Subcutaneous abdominal adipose tissue (tissue), 5 donors: ENCODE measurements at regions not wholly inside any gene's neighbourhood (a gene's known extent, or its start where the extent isn't known, plus 50 kb on each side); places are given as distances from the start of the nearest gene placed in this dataset.

Experiments used
- H3K27ac ChIP-seq: one replicate; pipeline ENCODE4 v1.7.0; 2013; ENCODE audit warnings: low read depth, mild to moderate bottlenecking, inconsistent platforms, low read length, moderate library complexity
- H3K27me3 ChIP-seq, 5 donors: one replicate each; pipeline ENCODE4 v1.7.0; 2013; ENCODE audit warnings: low read length in 5 of 5, inconsistent platforms in 1 of 5; ENCODE audit not compliant: control insufficient read depth in 5 of 5, insufficient read depth in 4 of 5
- H3K36me3 ChIP-seq, 5 donors: one replicate each; pipeline ENCODE4 v1.7.0; 2013; ENCODE audit warnings: low read length in 5 of 5; ENCODE audit not compliant: control insufficient read depth in 5 of 5, insufficient read depth in 5 of 5
- H3K4me1 ChIP-seq, 5 donors: one replicate each; pipeline ENCODE4 v1.7.0; 2013; ENCODE audit warnings: low read length in 5 of 5, mild to moderate bottlenecking in 3 of 5, moderate library complexity in 1 of 5; ENCODE audit not compliant: control insufficient read depth in 5 of 5, insufficient read depth in 5 of 5
- H3K4me3 ChIP-seq, 5 donors: one replicate each; pipeline ENCODE4 v1.7.0; 2013; ENCODE audit warnings: low read length in 5 of 5, low read depth in 1 of 5
- H3K9ac ChIP-seq, 5 donors: one replicate each; pipeline ENCODE4 v1.7.0; 2013; ENCODE audit warnings: low read length in 5 of 5, mild to moderate bottlenecking in 4 of 5, moderate library complexity in 3 of 5
- H3K9me3 ChIP-seq, 5 donors: one replicate each; pipeline ENCODE4 v1.7.0; 2013; ENCODE audit warnings: low read length in 5 of 5; ENCODE audit not compliant: control insufficient read depth in 5 of 5
- donor health status: healthy.
- donor health status: healthy.
- donor health status: healthy.
- donor health status: healthy.
- donor health status: healthy.

DNA sequence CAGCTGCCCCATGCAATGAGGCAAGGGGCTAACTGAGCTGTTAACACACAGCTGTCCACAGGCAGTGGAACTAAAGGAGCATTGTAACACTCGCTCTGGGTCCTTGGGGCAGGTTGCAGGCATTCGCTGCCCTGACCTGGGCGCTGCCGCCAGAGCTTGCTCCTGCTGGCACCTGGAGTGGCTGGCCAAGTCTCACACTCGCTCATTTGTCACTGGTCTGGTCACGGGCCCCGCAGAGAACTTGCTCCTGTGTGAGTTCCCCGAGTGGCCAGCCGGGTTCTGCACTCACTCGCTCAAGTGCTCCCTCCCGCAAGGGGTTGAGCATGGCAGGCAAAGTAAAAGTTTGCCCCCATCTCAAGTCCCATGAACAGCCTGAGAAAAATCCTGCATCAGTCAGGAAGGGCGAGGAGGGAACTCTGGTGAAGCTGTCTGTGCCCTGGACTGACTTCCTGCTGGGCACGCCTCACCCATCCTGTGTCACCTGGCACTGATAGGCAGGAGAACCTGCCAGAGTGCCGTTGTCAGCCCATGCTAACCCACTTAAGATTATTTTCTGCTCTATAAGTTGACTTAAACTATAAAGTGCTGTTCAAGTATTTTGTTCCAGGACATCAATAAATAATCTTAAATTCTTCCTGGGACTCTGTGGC, 934.8 kb upstream of the GYPC start:
- H3K9ac ChIP-seq: no peak overlapping the region
- H3K27me3 ChIP-seq: no peaks in the 10 kb centered on the region
- H3K36me3 ChIP-seq: no peaks in the 10 kb centered on the region
- no peaks in the 10 kb centered on the region for H3K9me3 ChIP-seq
- no peak overlapping the region for H3K27ac ChIP-seq
- H3K4me1 ChIP-seq: peaks cover 0 to 8% (median 0%) of the 10 kb centered on the region in 5 donors
- H3K4me3 ChIP-seq: no peak overlapping the region

DNA sequence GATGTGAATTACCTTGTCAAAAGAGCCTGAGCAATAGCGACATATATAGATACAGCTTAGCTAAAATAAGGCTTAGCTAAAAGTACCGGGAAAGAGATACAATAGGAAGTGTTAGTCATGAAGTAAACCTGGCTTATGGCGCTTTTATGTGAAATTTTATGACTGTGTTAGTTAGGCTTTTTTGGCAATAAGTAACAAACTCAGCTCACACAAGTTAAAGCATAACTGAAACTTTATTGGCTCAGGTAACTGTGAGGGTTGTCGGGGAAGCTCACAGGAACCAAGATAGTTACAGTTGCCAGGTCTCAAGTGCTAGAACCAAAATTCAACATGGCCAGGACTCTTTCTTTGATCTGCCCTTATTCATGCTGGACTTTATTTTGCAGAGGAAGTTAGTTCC, 925.0 kb upstream of the GYPC start:
- Histone ChIP-seq H3K27me3 (no peaks in the 10 kb centered on the region), H3K9me3 (peaks cover 0 to 11% (median 0%) of the 10 kb centered on the region in 5 donors), H3K36me3 (no peaks in the 10 kb centered on the region), H3K4me1 (no peaks in the 10 kb centered on the region), H3K9ac (no peak overlapping the region), H3K27ac (no peak overlapping the region), H3K4me3 (no peak overlapping the region)

DNA sequence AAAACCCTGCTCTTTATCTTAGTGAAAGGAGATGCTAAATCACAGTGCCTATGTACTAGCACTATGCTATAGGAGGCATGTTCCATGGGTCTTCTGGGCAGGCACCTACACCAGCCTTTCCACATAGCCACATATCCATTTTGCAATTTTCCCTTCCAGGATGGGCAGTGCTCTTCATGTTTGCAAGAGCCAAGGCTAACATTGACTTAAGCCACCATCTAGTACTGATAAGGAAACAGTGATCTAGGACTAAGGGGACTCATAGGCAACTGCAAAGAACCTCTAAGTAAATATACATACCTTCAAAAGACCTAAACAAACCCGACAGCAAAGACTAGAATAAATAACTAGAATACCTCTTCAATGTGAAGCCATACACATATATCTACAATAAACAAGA, 919.7 kb upstream of the GYPC start:
- H3K9ac ChIP-seq: no peak overlapping the region
- H3K27ac ChIP-seq: no peak overlapping the region
- H3K4me1 ChIP-seq: no peaks in the 10 kb centered on the region
- peaks cover 0 to 9% (median 7%) of the 10 kb centered on the region in 5 donors for H3K9me3 ChIP-seq
- H3K4me3 ChIP-seq: no peak overlapping the region
- H3K36me3 ChIP-seq: no peaks in the 10 kb centered on the region
- H3K27me3 ChIP-seq: no peaks in the 10 kb centered on the region

GRCh38 chr2:125745514-125745913, 910.4 kb upstream of the GYPC start:
- Histone ChIP-seq H3K27me3 (no peaks in the 10 kb centered on the region), H3K9me3 (no peaks in the 10 kb centered on the region), H3K27ac (no peak overlapping the region), H3K4me3 (no peak overlapping the region), H3K36me3 (no peaks in the 10 kb centered on the region), H3K4me1 (peaks cover 0 to 4% (median 0%) of the 10 kb centered on the region in 5 donors), H3K9ac (no peak overlapping the region)

DNA sequence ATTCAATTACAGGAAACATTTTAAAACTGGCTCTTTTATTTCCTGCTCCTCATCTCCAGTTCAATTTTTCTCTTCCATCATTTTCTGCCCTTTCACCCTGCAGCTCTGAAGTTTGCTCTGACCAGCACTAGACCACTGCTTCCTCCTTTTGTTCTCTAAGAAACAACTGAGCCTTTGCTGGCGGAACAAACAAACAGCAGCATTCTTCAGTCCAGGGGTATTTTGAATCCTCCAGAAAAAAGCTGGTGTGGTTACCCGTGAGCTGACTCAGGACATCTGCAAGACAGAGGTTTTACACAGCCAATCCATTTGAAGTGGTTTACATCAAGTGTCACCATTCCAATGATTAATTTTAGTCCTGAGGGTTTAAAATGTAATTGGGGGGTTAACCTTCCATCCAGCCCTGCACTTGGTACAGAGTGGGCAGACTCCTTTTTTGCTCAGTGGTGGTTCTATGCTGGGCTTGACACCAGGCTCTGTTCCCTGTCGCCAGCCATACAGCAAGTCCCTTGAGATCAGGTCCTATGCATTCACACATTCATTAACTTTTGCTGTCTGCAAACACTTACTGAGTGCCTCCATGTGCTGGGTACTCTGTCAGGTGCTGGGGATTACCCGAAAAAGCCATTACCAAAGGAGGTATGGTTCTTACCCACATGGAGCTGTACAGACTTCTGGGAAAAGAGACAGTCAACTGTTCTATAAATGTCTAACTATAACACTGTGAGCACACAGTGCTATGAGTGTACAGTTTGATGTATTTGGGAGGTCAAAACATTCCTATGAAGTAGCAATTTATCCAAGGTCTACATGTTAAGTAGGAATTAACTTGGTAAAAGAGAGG, 909.4 kb upstream of the GYPC start:
- Histone ChIP-seq H3K4me3 (no peak overlapping the region), H3K9me3 (no peaks in the 10 kb centered on the region), H3K36me3 (no peaks in the 10 kb centered on the region), H3K4me1 (peaks cover 0 to 8% (median 4%) of the 10 kb centered on the region in 5 donors), H3K9ac (no peak overlapping the region), H3K27me3 (no peaks in the 10 kb centered on the region), H3K27ac (no peak overlapping the region)

- Histone ChIP-seq H3K27me3 (no peaks in the 10 kb centered on the region), H3K36me3 (no peaks in the 10 kb centered on the region), H3K4me3 (no peak overlapping the region), H3K9ac (no peak overlapping the region), H3K9me3 (no peaks in the 10 kb centered on the region), H3K27ac (no peak overlapping the region), H3K4me1 (peaks cover 0 to 8% (median 4%) of the 10 kb centered on the region in 5 donors)
Measured at GRCh38 chr2:125747165-125747425, 908.9 kb upstream of the GYPC start.

DNA sequence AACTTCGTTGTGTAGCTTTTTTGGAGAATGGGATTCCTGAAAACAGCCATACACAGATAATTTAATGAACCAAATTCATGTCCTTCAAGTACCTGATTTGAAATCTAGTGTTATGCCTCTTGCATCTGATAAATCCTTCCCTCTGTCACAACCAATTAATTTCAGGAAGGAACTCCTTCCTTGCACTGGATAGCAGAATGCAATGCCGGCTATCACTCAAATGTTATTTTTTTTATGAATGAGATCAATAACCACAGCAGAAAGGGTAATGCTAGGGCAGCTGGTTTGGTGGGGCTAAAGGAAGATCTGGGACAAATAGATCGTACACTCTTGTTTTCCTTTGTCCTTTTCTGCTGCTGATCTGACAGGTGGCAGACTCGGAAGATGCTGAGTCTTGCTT, 899.5 kb upstream of the GYPC start:
- no peak overlapping the region for H3K9ac ChIP-seq
- H3K4me1 ChIP-seq: no peaks in the 10 kb centered on the region
- no peaks in the 10 kb centered on the region for H3K27me3 ChIP-seq
- no peak overlapping the region for H3K27ac ChIP-seq
- no peaks in the 10 kb centered on the region for H3K36me3 ChIP-seq
- H3K9me3 ChIP-seq: no peaks in the 10 kb centered on the region
- no peak overlapping the region for H3K4me3 ChIP-seq

DNA sequence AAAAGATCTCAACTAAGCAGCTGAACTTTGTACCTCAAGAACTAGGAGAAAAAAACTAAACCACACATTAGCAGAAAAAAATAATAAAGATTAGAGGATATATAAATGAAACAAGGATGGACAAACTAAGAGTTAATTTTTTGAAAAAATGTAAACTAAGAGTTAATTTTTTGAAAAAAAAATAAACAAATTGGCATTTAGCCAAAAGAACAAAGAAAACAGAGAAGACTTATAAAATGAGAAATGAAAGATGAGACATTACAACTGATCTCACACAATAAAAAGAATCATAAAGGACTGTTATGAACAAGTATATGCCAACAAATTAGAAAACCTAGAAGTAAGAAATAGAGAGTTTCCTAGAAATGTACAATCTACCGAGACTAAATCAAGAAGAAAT, 859.2 kb upstream of the GYPC start:
- Histone ChIP-seq H3K9me3 (peaks cover 0 to 11% (median 2%) of the 10 kb centered on the region in 5 donors), H3K9ac (no peak overlapping the region), H3K36me3 (no peaks in the 10 kb centered on the region), H3K4me1 (no peaks in the 10 kb centered on the region), H3K27me3 (no peaks in the 10 kb centered on the region), H3K4me3 (no peak overlapping the region), H3K27ac (no peak overlapping the region)

DNA sequence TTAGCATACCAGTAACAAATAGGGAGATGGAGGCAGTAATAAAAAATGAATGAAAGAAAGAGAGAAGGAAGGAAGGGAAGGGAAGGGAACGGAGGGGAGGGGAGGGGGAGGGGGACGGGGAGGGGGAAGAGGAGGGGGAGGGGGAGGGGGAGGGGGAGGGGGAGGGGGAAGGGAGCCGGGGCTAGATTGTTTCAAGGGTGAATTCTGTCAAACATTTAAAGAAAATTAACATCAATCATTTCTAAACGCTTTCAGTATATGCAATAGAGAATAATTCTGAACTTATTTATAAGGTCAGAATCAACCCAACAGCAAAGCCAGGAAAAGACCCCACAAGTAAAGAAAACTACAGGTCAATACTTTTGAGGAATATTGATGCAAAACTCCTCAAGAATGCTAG, 858.8 kb upstream of the GYPC start:
- no peaks in the 10 kb centered on the region for H3K4me1 ChIP-seq
- H3K27ac ChIP-seq: no peak overlapping the region
- no peak overlapping the region for H3K9ac ChIP-seq
- no peaks in the 10 kb centered on the region for H3K27me3 ChIP-seq
- H3K36me3 ChIP-seq: no peaks in the 10 kb centered on the region
- no peak overlapping the region for H3K4me3 ChIP-seq
- peaks cover 0 to 11% (median 2%) of the 10 kb centered on the region in 5 donors for H3K9me3 ChIP-seq

DNA sequence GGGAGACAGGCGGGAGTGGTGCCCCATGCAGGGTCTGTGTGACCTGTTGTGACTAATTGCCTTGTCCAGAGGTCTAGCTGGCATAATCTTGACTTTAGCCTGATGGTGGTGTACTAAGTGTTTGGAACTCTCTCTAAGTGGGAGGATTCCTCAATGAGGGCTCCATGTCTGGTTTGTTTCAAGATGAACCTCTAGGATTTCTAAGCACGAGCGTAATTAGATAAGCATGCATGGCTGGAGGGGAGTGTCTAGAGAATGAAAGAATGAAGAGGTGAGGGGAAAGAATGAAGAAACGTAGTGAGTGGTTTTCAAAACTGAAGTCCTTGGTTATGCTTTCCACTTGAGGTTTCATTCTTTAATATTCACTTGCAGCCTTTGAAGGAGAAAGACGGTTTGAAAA, 833.2 kb upstream of the GYPC start:
- H3K36me3 ChIP-seq: no peaks in the 10 kb centered on the region
- H3K4me1 ChIP-seq: no peaks in the 10 kb centered on the region
- H3K27ac ChIP-seq: no peak overlapping the region
- no peak overlapping the region for H3K4me3 ChIP-seq
- no peaks in the 10 kb centered on the region for H3K9me3 ChIP-seq
- no peaks in the 10 kb centered on the region for H3K27me3 ChIP-seq
- H3K9ac ChIP-seq: no peak overlapping the region
